ENCODE measurements at regions not wholly inside any gene's neighbourhood (a gene's known extent, or its start where the extent isn't known, plus 50 kb on each side); places are given as distances from the start of the nearest gene placed in this dataset.

DNA sequence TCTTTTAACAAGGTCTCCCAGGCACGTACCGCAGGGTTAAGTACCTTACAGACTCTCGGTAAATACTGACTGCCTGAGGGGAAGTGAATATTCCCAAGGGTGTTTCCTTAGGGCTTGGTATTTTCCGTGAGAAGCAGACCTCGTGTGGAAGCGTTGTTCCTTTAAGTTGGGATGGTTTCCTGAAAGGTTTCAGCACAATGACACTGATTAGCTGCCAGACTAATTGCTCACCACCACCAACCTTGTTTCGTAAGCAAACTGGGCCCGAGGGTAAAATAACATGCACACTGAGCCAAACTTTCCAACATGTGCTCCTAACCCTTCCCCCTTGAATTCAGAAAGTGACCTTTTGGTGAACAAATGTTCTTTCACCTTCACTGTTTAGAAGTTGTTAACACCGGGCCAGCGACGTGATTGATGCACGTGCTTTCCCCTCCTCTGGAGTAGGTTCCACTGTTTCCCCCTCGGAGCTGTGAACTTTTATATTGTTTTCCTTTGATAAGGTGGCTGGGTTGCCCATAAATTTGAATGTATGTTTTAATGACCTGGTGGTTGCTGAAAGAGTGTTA is 128.1 kb upstream of the RPS23 start:
- TF ChIP-seq SIN3A (IDR thresholded peaks at IDR 0.05; ENCODE audit: low read depth, low read length) (no peak), EP300 (IDR thresholded peaks at IDR 0.05; ENCODE audit: borderline replicate concordance in 1 of 2, control insufficient read depth in 1 of 2, low read depth in 2 of 2, low read length in 2 of 2) (no peak), CREB1 (IDR thresholded peaks at IDR 0.05; ENCODE audit: low read depth) (no peak), EZH2 (IDR thresholded peaks at IDR 0.05; ENCODE audit: borderline replicate concordance, control insufficient read depth, low read depth, low read length) (no peak), EGR1 (IDR thresholded peaks at IDR 0.05; ENCODE audit: borderline replicate concordance in 1 of 2, low read depth in 2 of 2, low read length in 2 of 2) (no peak), RELA (IDR thresholded peaks at IDR 0.05; ENCODE audit: borderline replicate concordance, partially characterized antibody) (no peak), ZNF592 (IDR thresholded peaks at IDR 0.05) (no peak), CTCF (IDR thresholded peaks at IDR 0.05 in 2 of 3, conservative IDR thresholded peaks at IDR 0.05 in 1 of 3; ENCODE audit: control insufficient read depth in 2 of 3, extremely low read depth in 1 of 3, insufficient read depth in 1 of 3, low read depth in 3 of 3, low read length in 3 of 3) (no peak), RB1 (IDR thresholded peaks at IDR 0.05; ENCODE audit: borderline replicate concordance) (no peak), SPI1 (IDR thresholded peaks at IDR 0.05; ENCODE audit: borderline replicate concordance, insufficient read depth, low read depth, low read length) (no peak), CBFB (IDR thresholded peaks at IDR 0.05; ENCODE audit: low read depth) (no peak), TCF7 (IDR thresholded peaks at IDR 0.05; ENCODE audit: borderline replicate concordance) (no peak)

Measured in GM12878 (cell line).